Fibroblast of lung (primary cell): ENCODE measurements at regions not wholly inside any gene's neighbourhood (a gene's known extent, or its start where the extent isn't known, plus 50 kb on each side); places are given as distances from the start of the nearest gene placed in this dataset.

Experiments used
- DNase-seq, 2 donors: peaks; one replicate each; pipeline versions ENCODE4 v3.0.0 to v3.0.0-alpha.2; 2010; ENCODE audit warnings: low read depth in 2 of 2
- H2AFZ ChIP-seq: 2 replicates; pipeline ENCODE4 v1.5.1; 2012; ENCODE audit warnings: low read length, control low read depth, inconsistent platforms
- H3K27ac ChIP-seq: 2 replicates; pipeline ENCODE4 v1.5.1; 2011; ENCODE audit warnings: low read length, control low read depth; ENCODE audit not compliant: insufficient read depth
- H3K27me3 ChIP-seq: 2 replicates; pipeline ENCODE4 v1.5.1; 2011; ENCODE audit warnings: mild to moderate bottlenecking, low read length; ENCODE audit not compliant: control insufficient read depth, insufficient read depth
- H3K36me3 ChIP-seq: 2 replicates; pipeline ENCODE4 v1.5.1; 2011; ENCODE audit warnings: low read length; ENCODE audit not compliant: control insufficient read depth, insufficient read depth
- H3K4me1 ChIP-seq: 2 replicates; pipeline ENCODE4 v1.5.1; 2011; ENCODE audit warnings: low read length; ENCODE audit not compliant: control insufficient read depth, insufficient read depth; ENCODE audit errors: extremely low read depth
- H3K4me2 ChIP-seq: 2 replicates; pipeline ENCODE4 v1.5.1; 2011; ENCODE audit warnings: low read length, control low read depth; ENCODE audit not compliant: insufficient read depth; ENCODE audit errors: extremely low read depth
- H3K4me3 ChIP-seq, 4 experiments: fragments of 200-600 bp in 1 of 4; sonication (generic) in 1 of 4; replicated peaks in 1 of 4; 2 replicates each; pipeline ENCODE4 v1.5.1; 2011 to 2016; ENCODE audit warnings: low read length in 4 of 4, low read depth in 3 of 4, mild to moderate bottlenecking in 3 of 4, control low read depth in 2 of 4, inconsistent platforms in 1 of 4, mixed read lengths in 1 of 4; ENCODE audit not compliant: insufficient read depth in 1 of 4; ENCODE audit errors: control extremely low read depth in 1 of 4
- H3K79me2 ChIP-seq: 2 replicates; pipeline ENCODE4 v1.5.1; 2012; ENCODE audit warnings: mild to moderate bottlenecking, low read length, inconsistent platforms; ENCODE audit not compliant: control insufficient read depth, insufficient read depth
- H3K9ac ChIP-seq: 2 replicates; pipeline ENCODE4 v1.5.1; 2011; ENCODE audit warnings: mild to moderate bottlenecking, low read length, control low read depth; ENCODE audit not compliant: insufficient read depth
- H3K9me3 ChIP-seq: 2 replicates; pipeline ENCODE4 v1.5.1; 2012; ENCODE audit warnings: low read depth, low read length; ENCODE audit not compliant: control insufficient read depth, insufficient read depth
- H4K20me1 ChIP-seq: 2 replicates; pipeline ENCODE4 v1.5.1; 2011; ENCODE audit warnings: low read length; ENCODE audit not compliant: control insufficient read depth, insufficient read depth; ENCODE audit errors: extremely low read depth
- CTCF ChIP-seq, 2 donors: IDR thresholded peaks in 1 of 2; conservative IDR thresholded peaks in 1 of 2; 1 replicate in 1 of 2; 2 replicates in 1 of 2; pipeline ENCODE4 v1.5.1; 2011 to 2012; ENCODE audit warnings: low read length in 2 of 2, control low read depth in 1 of 2, inconsistent platforms in 1 of 2, low read depth in 1 of 2, mild to moderate bottlenecking in 1 of 2
- EZH2 ChIP-seq: IDR thresholded peaks from 2 replicates; pipeline ENCODE4 v1.5.1; 2012; ENCODE audit warnings: low read length, control low read depth, mild to moderate bottlenecking; ENCODE audit errors: missing control alignments

- Histone ChIP-seq H3K9me3 (no peaks in the 10 kb centered on the region), H3K27ac (no peak overlapping the region), H3K4me1 (peaks cover 20% of the 10 kb centered on the region), H3K36me3 (no peaks in the 10 kb centered on the region), H3K27me3 (no peaks in the 10 kb centered on the region), H3K79me2 (no peaks in the 10 kb centered on the region), H3K4me3 (no peak overlapping the region), H3K4me2 (no peak overlapping the region), H3K9ac (no peak overlapping the region), H2AFZ (no peak overlapping the region), H4K20me1 (no peaks in the 10 kb centered on the region)
- peak in 1 of 2 donors; percentile 29 for DNase-seq
- TF ChIP-seq EZH2 (no peak), CTCF (conservative IDR thresholded peaks at IDR 0.05 in 1 of 2, IDR thresholded peaks at IDR 0.05 in 1 of 2; ENCODE audit: low read depth in 1 of 2, low read length in 2 of 2) (no peak)
These were observed 535.0 kb downstream of the RFC3 start for GRCh38 chr13:34352958-34353357.

- Histone ChIP-seq H3K27me3 (no peaks in the 10 kb centered on the region), H3K79me2 (no peaks in the 10 kb centered on the region), H3K27ac (no peak overlapping the region), H3K4me1 (peaks cover 21% of the 10 kb centered on the region), H3K4me3 (no peak overlapping the region), H3K4me2 (no peak overlapping the region), H4K20me1 (no peaks in the 10 kb centered on the region), H2AFZ (no peak overlapping the region), H3K9me3 (no peaks in the 10 kb centered on the region), H3K36me3 (no peaks in the 10 kb centered on the region), H3K9ac (no peak overlapping the region)
- DNase-seq = peak in 1 of 2 donors; percentile 27
- no peak for TF ChIP-seq CTCF (conservative IDR thresholded peaks at IDR 0.05 in 1 of 2, IDR thresholded peaks at IDR 0.05 in 1 of 2; ENCODE audit: low read depth in 1 of 2, low read length in 2 of 2)
- no peak for TF ChIP-seq EZH2
These were observed 538.9 kb downstream of the RFC3 start for GRCh38 chr13:34356686-34357434.

DNA sequence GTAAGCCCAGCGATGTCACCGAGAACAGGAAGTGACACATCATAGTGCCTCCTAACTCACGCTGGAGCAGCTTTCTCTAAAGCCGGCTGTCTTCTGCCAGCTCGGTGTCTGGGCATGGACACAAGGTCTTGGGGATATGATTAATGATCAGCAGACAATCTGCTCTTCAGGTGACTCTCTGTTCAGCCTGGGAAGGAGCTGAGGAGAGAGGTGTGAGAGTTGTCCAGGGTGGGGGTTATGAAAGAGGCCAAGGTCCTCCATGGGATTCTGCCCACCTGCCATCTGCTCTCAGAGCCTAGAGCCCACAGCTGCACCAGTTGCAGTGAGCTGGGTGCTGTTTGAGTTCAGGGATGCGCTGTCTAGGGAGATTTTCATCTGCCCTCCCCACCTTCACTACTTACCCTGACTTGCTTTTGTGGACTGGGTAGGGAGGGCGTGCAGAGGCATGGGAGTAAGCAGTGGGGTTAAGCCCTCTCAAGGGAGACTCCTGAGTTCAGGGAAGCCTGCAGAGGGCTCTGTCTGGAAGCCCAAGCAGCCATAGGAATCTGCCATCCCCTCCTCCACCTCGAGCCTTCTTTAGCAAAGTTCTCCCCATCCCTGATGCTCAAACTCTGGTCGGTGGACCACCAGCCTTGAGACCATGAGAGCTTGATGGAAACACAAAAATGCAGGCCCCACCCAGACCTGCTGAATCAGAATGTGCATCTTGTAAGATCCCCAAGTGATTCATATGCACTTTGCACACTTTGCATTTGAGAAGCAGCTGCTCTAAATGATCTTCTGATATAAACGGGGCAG is 539.7 kb downstream of the RFC3 start:
- H3K79me2 ChIP-seq = no peaks in the 10 kb centered on the region
- peak overlapping the region; percentile 52 for H3K27ac ChIP-seq
- TF ChIP-seq EZH2 = no peak
- no peak for TF ChIP-seq CTCF (conservative IDR thresholded peaks at IDR 0.05 in 1 of 2, IDR thresholded peaks at IDR 0.05 in 1 of 2; ENCODE audit: low read depth in 1 of 2, low read length in 2 of 2)
- H3K4me2 ChIP-seq = no peak overlapping the region
- peak; percentile 58 to 91 for DNase-seq
- no peaks in the 10 kb centered on the region for H4K20me1 ChIP-seq
- no peak overlapping the region for H3K9ac ChIP-seq
- H2AFZ ChIP-seq = no peak overlapping the region
- H3K9me3 ChIP-seq = no peaks in the 10 kb centered on the region
- peaks cover 21% of the 10 kb centered on the region for H3K4me1 ChIP-seq
- H3K4me3 ChIP-seq = no peak overlapping the region
- H3K27me3 ChIP-seq = no peaks in the 10 kb centered on the region
- no peaks in the 10 kb centered on the region for H3K36me3 ChIP-seq
